Amniotic epithelial cell (primary cell): ENCODE measurements at regions not wholly inside any gene's neighbourhood (a gene's known extent, or its start where the extent isn't known, plus 50 kb on each side); places are given as distances from the start of the nearest gene placed in this dataset.
"Not testable (repeated sequence)": the region's sequence is repeated elsewhere in the genome, so short reads cannot be mapped to it uniquely, and the experiment has no call there.

Source experiments
- DNase-seq: peaks from one replicate; pipeline ENCODE4 v3.0.0-alpha.2; 2010; ENCODE audit warnings: low read depth

GRCh38 chr2:109719871-109720270 lies 74.2 kb upstream of the RGPD5 start:
- no peak for DNase-seq

DNA sequence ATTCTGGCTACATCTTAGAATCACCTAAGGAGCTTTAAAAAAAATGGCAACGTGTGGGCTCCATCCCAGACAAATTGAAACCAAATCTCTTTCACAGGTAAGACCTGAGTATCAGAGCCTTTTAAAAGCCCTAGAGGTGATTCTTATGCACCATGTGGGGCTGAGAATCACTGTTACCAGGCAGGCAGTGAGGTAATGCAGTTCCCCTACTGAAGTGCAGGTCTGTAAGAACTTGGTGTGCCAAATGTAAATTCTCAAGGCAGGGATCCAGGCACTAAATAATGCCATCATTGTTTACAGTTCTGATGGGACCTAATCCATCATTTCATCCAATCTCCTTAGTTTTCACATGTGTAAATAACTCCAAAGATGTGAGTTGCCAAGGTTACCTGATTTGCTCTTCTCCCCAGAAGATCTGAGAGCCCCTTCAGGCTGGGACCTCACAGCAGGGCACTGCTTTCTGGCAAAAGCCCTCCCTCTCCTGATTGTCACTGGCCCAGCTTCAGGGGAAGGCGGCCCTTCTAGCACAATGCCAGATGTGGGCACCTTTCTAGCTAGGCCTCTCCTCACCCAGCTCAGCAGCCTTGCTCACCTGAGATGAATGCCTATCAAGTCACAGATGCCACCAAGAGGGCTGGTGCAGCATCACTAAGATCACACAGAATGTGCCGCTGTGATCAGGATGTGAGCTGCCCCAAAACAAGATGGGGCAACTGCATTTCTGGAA lies 73.6 kb upstream of the RGPD5 start:
- DNase-seq, result no peak

GRCh38 chr2:109721135-109721534 lies 73.0 kb upstream of the RGPD5 start:
- DNase-seq, result no peak

- no peak for DNase-seq
These were observed 72.5 kb upstream of the RGPD5 start for GRCh38 chr2:109721626-109722025.

- peak; percentile 50 for DNase-seq
These were observed 72.1 kb upstream of the RGPD5 start for GRCh38 chr2:109722026-109722425.

- not testable (repeated sequence) for DNase-seq
These were observed 71.5 kb upstream of the RGPD5 start for GRCh38 chr2:109722640-109723039.

- not testable (repeated sequence) for DNase-seq
These were observed 71.0 kb upstream of the RGPD5 start for GRCh38 chr2:109723153-109723552.

DNA sequence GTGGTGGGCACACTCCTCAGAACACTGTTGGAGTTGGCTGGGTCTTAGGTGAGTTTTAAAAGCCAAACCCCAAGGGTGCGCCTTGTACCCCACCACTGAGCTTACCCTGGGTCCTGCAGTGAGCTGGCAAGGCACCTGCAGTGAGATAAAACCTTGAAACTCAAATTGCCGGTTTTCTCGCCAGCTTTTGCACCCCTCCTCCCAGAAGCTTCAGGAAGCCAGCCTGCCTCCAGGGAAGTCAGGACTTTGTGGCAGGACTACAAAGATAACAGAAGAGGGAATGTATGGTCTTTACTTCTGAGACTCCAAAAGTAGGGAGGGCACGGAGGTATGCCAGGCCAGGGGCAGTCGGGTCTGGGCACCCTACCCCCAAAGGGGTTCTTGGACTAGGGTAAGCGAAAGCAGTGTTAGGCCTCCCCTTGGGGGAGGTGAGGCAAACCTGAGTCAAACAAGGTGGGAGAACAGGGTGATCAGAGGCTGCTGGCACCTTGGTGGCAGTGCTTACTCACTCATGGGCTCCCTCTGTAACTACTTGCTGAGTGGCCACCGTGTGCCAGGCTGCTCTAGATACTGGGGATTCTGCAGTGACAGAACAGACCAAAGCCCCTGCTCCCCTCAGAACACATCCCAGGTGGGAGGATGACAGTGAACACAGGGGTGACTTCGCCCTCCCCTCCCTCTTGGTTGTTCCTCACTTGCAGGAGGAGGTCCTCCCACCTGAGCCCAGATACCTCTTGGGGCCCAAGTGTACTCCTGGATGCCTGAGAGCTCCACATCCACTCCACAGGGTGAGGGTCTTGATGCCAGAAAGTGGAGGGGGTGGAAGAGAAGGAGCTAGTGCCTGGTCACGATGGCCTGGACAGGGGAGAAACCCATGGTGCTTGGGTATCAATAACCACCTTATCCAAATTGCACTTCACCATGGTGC lies 69.3 kb upstream of the RGPD5 start:
- DNase-seq, result no peak

DNA sequence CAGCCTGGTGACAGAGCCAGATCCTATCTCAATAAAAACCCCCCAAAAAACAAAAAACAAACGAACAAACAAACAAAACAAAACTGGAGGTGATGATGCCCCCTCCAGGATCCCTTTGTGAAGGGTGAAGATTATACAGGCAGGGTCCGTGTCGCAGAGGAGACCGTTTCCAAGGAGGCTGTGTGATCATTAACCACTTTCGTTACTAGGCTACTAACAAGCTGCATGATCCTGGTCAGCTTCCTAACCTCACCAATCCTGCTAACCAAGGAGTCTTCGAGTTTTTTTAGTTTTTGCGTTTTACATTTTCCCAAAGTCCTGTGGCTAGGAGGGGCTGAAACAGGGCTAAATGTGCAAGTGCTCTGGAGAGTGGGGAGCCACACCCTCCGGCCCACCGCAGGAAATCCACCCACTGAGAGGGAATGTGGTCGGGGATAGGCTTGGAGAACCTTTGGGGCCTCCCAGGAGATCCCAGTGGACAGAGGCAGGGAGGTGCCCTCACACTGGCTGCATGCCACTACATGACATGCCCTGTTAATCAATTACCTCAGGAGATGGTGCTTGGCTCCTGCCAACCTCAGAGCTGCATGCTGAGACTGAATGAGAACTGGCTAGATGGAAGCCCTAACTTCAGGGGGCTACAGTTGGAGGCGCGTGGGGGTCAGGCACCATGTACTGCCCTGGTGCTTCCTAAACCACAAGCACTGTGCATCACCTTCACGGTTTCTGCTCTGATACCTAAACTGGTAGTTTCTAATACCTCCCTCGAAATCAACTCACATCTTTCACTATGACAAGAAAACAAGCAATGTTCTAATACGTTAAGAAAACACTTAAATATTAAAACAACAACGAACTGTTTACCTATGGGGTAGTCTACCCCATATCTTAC lies 67.5 kb upstream of the RGPD5 start:
- DNase-seq, result no peak

DNA sequence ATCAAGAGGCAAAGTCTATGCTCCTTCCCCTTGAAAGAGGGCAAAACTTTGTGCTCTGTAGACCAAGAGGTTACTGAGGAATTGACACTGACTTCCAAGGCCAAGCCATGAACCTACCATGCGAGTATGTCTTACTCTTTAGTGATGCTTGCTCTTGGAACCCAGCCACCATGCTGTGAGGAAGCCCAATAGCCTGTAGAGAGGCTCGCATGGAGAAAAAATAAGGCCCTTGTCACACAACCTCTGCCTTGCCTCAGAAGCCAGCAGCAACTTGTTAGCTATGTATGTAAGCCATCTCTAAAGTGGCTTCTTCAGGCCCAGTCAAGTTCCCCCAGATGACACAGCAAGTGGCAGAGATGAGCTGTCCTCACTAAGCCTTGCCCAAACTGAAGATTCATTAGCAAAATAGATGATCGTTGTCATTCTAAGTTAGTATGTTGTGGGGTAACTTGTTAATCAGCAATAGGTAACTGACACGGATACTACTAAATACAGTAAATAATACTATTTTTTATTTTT lies 66.1 kb upstream of the RGPD5 start:
- DNase-seq, result no peak

DNA sequence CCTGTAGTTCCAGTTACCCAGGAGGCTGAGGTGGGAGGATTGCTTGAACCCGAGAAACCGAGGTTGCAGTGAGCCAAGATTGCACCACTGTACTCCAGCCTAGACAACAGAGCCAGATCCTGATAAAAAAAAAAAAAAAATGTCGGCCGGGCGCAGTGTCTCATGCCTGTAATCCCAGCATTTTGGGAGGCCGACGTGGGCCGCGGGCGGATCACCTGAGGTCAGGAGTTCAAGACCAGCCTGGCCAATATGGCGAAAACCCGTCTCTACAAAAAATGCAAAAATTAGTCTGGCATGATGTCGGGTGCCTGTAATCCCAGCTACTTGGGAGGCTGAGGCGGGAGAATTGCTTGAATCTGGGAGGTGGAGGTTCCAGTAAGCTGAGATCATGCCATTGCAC lies 60.4 kb upstream of the RGPD5 start:
- DNase-seq, result not testable (repeated sequence)

- DNase-seq, result peak; percentile 59
These were observed 57.8 kb upstream of the RGPD5 start for GRCh38 chr2:109736177-109736827.
